Mesenchymal stem cell (in vitro differentiated cells and primary cell): ENCODE measurements at regions not wholly inside any gene's neighbourhood (a gene's known extent, or its start where the extent isn't known, plus 50 kb on each side); places are given as distances from the start of the nearest gene placed in this dataset.

Experiments used
- DNase-seq: peaks from one replicate; pipeline ENCODE4 v3.0.0-alpha.2; 2013
- H2AFZ ChIP-seq: one replicate; pipeline ENCODE4 v1.6.1; 2013; ENCODE audit warnings: low read depth, mild to moderate bottlenecking, control low read depth, inconsistent platforms, low read length, moderate library complexity
- H2AK5ac ChIP-seq: 2 replicates; pipeline ENCODE4 v1.6.1; 2013; ENCODE audit warnings: low read length, moderate library complexity, mild to moderate bottlenecking, inconsistent platforms; ENCODE audit not compliant: severe bottlenecking
- H2BK120ac ChIP-seq: one replicate; pipeline ENCODE4 v1.6.1; 2013; ENCODE audit warnings: low read depth, mild to moderate bottlenecking, inconsistent platforms, low read length, moderate library complexity
- H2BK12ac ChIP-seq, 2 experiments: one replicate each; pipeline ENCODE4 v1.6.1; 2013; ENCODE audit warnings: inconsistent platforms in 2 of 2, low read length in 2 of 2, mild to moderate bottlenecking in 2 of 2, moderate library complexity in 2 of 2, control low read depth in 1 of 2
- H2BK15ac ChIP-seq: one replicate; pipeline ENCODE4 v1.6.1; 2013; ENCODE audit warnings: mild to moderate bottlenecking, low read depth, inconsistent platforms; ENCODE audit not compliant: poor library complexity, severe bottlenecking
- H2BK5ac ChIP-seq: 2 replicates; pipeline ENCODE4 v1.6.1; 2013; ENCODE audit warnings: low read depth, mild to moderate bottlenecking, low read length, control low read depth, inconsistent platforms; ENCODE audit not compliant: poor library complexity, severe bottlenecking
- H3K14ac ChIP-seq, 2 experiments: one replicate each; pipeline ENCODE4 v1.6.1; 2013; ENCODE audit warnings: inconsistent platforms in 2 of 2, low read length in 2 of 2, control low read depth in 1 of 2, mild to moderate bottlenecking in 1 of 2, moderate library complexity in 1 of 2
- H3K18ac ChIP-seq, 2 experiments: one replicate each; pipeline ENCODE4 v1.6.1; 2013; ENCODE audit warnings: inconsistent platforms in 2 of 2, low read length in 2 of 2, control low read depth in 1 of 2, low read depth in 1 of 2, mild to moderate bottlenecking in 1 of 2
- H3K23ac ChIP-seq, 2 experiments: one replicate each; pipeline ENCODE4 v1.6.1; 2013; ENCODE audit warnings: inconsistent platforms in 2 of 2, low read length in 2 of 2, mild to moderate bottlenecking in 2 of 2, moderate library complexity in 2 of 2, control low read depth in 1 of 2
- H3K27ac ChIP-seq: 2 replicates; pipeline ENCODE4 v1.5.1; 2013; ENCODE audit warnings: mild to moderate bottlenecking, moderate library complexity, low read length, control low read depth, inconsistent platforms; ENCODE audit not compliant: poor library complexity, severe bottlenecking
- H3K27me3 ChIP-seq, 2 experiments: 2 replicates each; pipeline versions ENCODE4 v1.6.1 to v1.7.0; 2013; ENCODE audit warnings: low read length in 2 of 2, mild to moderate bottlenecking in 2 of 2, moderate library complexity in 2 of 2, control low read depth in 1 of 2, inconsistent platforms in 1 of 2; ENCODE audit not compliant: control insufficient read depth in 1 of 2, insufficient read depth in 1 of 2
- H3K36me3 ChIP-seq, 2 experiments: 2 replicates each; pipeline versions ENCODE4 v1.6.1 to v1.7.0; 2013; ENCODE audit warnings: low read length in 2 of 2, control low read depth in 1 of 2, inconsistent platforms in 1 of 2, low read depth in 1 of 2, mild to moderate bottlenecking in 1 of 2; ENCODE audit not compliant: insufficient read depth in 2 of 2, control insufficient read depth in 1 of 2
- H3K4ac ChIP-seq, 2 experiments: one replicate each; pipeline ENCODE4 v1.6.1; 2013; ENCODE audit warnings: inconsistent platforms in 2 of 2, low read length in 2 of 2, mild to moderate bottlenecking in 2 of 2, moderate library complexity in 2 of 2, control low read depth in 1 of 2, low read depth in 1 of 2
- H3K4me1 ChIP-seq: 2 replicates; pipeline ENCODE4 v1.6.1; 2013; ENCODE audit warnings: low read depth, low read length, control low read depth; ENCODE audit not compliant: control insufficient read depth, insufficient read depth
- H3K4me2 ChIP-seq: 2 replicates; pipeline ENCODE4 v1.6.1; 2013; ENCODE audit warnings: low read length, mild to moderate bottlenecking, inconsistent platforms; ENCODE audit not compliant: poor library complexity, severe bottlenecking
- H3K4me3 ChIP-seq, 2 experiments: 2 replicates each; pipeline versions ENCODE4 v1.5.1 to v1.7.0; 2013; ENCODE audit warnings: low read length in 2 of 2, mild to moderate bottlenecking in 2 of 2, control low read depth in 1 of 2, low read depth in 1 of 2; ENCODE audit not compliant: insufficient read depth in 1 of 2
- H3K79me1 ChIP-seq: replicated peaks from 2 replicates; pipeline ENCODE4 v1.6.1; 2013; ENCODE audit warnings: mild to moderate bottlenecking, control low read depth, low read length, inconsistent platforms; ENCODE audit not compliant: poor library complexity, severe bottlenecking
- H3K9ac ChIP-seq: 2 replicates; pipeline ENCODE4 v1.7.0; 2013; ENCODE audit warnings: mild to moderate bottlenecking, low read length, moderate library complexity
- H3K9me3 ChIP-seq: 2 replicates; pipeline ENCODE4 v1.7.0; 2013; ENCODE audit warnings: mild to moderate bottlenecking, low read length; ENCODE audit not compliant: control insufficient read depth
- H4K8ac ChIP-seq: one replicate; pipeline ENCODE4 v1.6.1; 2013; ENCODE audit warnings: inconsistent platforms, mild to moderate bottlenecking, low read length, moderate library complexity
- H4K91ac ChIP-seq: one replicate; pipeline ENCODE4 v1.6.1; 2013; ENCODE audit warnings: mild to moderate bottlenecking, low read length, inconsistent platforms
- WGBS: methylation state at CpG from one replicate; pipeline ENCODE4 v1.1.7; 2013; ENCODE audit warnings: mixed read lengths; 5-methylcytosine and 5-hydroxymethylcytosine counted together

GRCh38 chr2:42961385-42961811, 169.0 kb upstream of the HAAO start:
- H3K23ac ChIP-seq = no peak overlapping the region
- peak overlapping the region; percentile 18 for H2AFZ ChIP-seq
- H4K91ac ChIP-seq = peak overlapping the region; percentile 82
- peak overlapping the region; percentile 54 for H2BK120ac ChIP-seq
- no peaks in the 10 kb centered on the region for H3K9me3 ChIP-seq
- H2BK12ac ChIP-seq = peak overlapping the region; percentile 86 to 97
- peak overlapping the region in 1 of 2 experiments; percentile 91 for H3K4ac ChIP-seq
- H3K18ac ChIP-seq = peak overlapping the region; percentile 74 to 93
- H3K79me1 ChIP-seq = no peaks in the 10 kb centered on the region
- DNase-seq = peak; percentile 56
- H3K4me1 ChIP-seq = peaks cover 12% of the 10 kb centered on the region
- H3K36me3 ChIP-seq = no peaks in the 10 kb centered on the region
- H3K27me3 ChIP-seq = peaks cover 0 to 4% of the 10 kb centered on the region in 2 experiments
- H3K4me2 ChIP-seq = no peak overlapping the region
- no peak overlapping the region for H3K4me3 ChIP-seq
- peak overlapping the region; percentile 53 for H2AK5ac ChIP-seq
- H3K14ac ChIP-seq = peak overlapping the region in 1 of 2 experiments; percentile 81
- WGBS = 20% methylated on average over 14 of the region's 15 CpGs
- H3K9ac ChIP-seq = peak overlapping the region; percentile 79
- H2BK15ac ChIP-seq = peak overlapping the region; percentile 82
- H2BK5ac ChIP-seq = no peak overlapping the region
- peak overlapping the region; percentile 85 for H4K8ac ChIP-seq
- no peak overlapping the region for H3K27ac ChIP-seq

GRCh38 chr2:42960842-42961180, 168.4 kb upstream of the HAAO start:
- no peak overlapping the region for H2BK120ac ChIP-seq
- no peak for DNase-seq
- H3K4me2 ChIP-seq = no peak overlapping the region
- H3K23ac ChIP-seq = no peak overlapping the region
- 97% methylated on average over 6 of the region's 6 CpGs for WGBS
- H3K9ac ChIP-seq = peak overlapping the region; percentile 79
- peak overlapping the region; percentile 93 for H4K91ac ChIP-seq
- H2AFZ ChIP-seq = no peak overlapping the region
- H2AK5ac ChIP-seq = no peak overlapping the region
- no peak overlapping the region for H3K4me3 ChIP-seq
- peaks cover 0 to 4% of the 10 kb centered on the region in 2 experiments for H3K27me3 ChIP-seq
- H3K36me3 ChIP-seq = no peaks in the 10 kb centered on the region
- H3K79me1 ChIP-seq = no peaks in the 10 kb centered on the region
- peak overlapping the region; percentile 59 to 93 for H3K18ac ChIP-seq
- peaks cover 12% of the 10 kb centered on the region for H3K4me1 ChIP-seq
- H3K27ac ChIP-seq = no peak overlapping the region
- H3K9me3 ChIP-seq = no peaks in the 10 kb centered on the region
- no peak overlapping the region for H2BK5ac ChIP-seq
- peak overlapping the region; percentile 85 for H4K8ac ChIP-seq
- peak overlapping the region in 1 of 2 experiments; percentile 91 for H3K4ac ChIP-seq
- H2BK12ac ChIP-seq = peak overlapping the region; percentile 61 to 97
- peak overlapping the region in 1 of 2 experiments; percentile 37 for H3K14ac ChIP-seq
- peak overlapping the region; percentile 90 for H2BK15ac ChIP-seq

- peak overlapping the region in 1 of 2 experiments; percentile 37 for H3K14ac ChIP-seq
- H4K8ac ChIP-seq = peak overlapping the region; percentile 68
- H3K9me3 ChIP-seq = no peaks in the 10 kb centered on the region
- DNase-seq = no peak
- peak overlapping the region; percentile 93 for H4K91ac ChIP-seq
- peak overlapping the region; percentile 79 for H3K9ac ChIP-seq
- H2BK12ac ChIP-seq = peak overlapping the region; percentile 20 to 97
- no peaks in the 10 kb centered on the region for H3K79me1 ChIP-seq
- peak overlapping the region; percentile 77 to 93 for H3K18ac ChIP-seq
- peak overlapping the region; percentile 90 for H2BK15ac ChIP-seq
- no peak overlapping the region for H3K27ac ChIP-seq
- no peaks in the 10 kb centered on the region for H3K36me3 ChIP-seq
- H3K4me3 ChIP-seq = no peak overlapping the region
- H2BK5ac ChIP-seq = no peak overlapping the region
- H2AFZ ChIP-seq = no peak overlapping the region
- no peak overlapping the region for H3K23ac ChIP-seq
- peak overlapping the region; percentile 79 to 91 for H3K4ac ChIP-seq
- peaks cover 0 to 4% of the 10 kb centered on the region in 2 experiments for H3K27me3 ChIP-seq
- no peak overlapping the region for H2AK5ac ChIP-seq
- peaks cover 12% of the 10 kb centered on the region for H3K4me1 ChIP-seq
- peak overlapping the region; percentile 22 for H2BK120ac ChIP-seq
- no peak overlapping the region for H3K4me2 ChIP-seq
- WGBS = 88% methylated on average over 10 of the region's 10 CpGs
These were observed 167.8 kb upstream of the HAAO start for GRCh38 chr2:42960002-42960841.

GRCh38 chr2:42959234-42960001, 167.0 kb upstream of the HAAO start:
- Histone ChIP-seq H3K27me3 (peaks cover 0 to 4% of the 10 kb centered on the region in 2 experiments), H3K23ac (peak overlapping the region in 1 of 2 experiments; percentile 29), H3K4me1 (peaks cover 11% of the 10 kb centered on the region), H4K8ac (peak overlapping the region; percentile 85), H3K9ac (peak overlapping the region; percentile 79), H3K9me3 (no peaks in the 10 kb centered on the region), H2AFZ (no peak overlapping the region), H3K79me1 (no peaks in the 10 kb centered on the region), H3K36me3 (no peaks in the 10 kb centered on the region), H3K4me3 (no peak overlapping the region), H2BK15ac (peak overlapping the region; percentile 60), H3K14ac (no peak overlapping the region), H3K4me2 (no peak overlapping the region), H3K4ac (peak overlapping the region; percentile 24 to 54), H2BK120ac (no peak overlapping the region), H2BK5ac (no peak overlapping the region), H2AK5ac (peak overlapping the region; percentile 67), H3K18ac (peak overlapping the region; percentile 19 to 91), H3K27ac (no peak overlapping the region), H2BK12ac (peak overlapping the region; percentile 82 to 95), H4K91ac (peak overlapping the region; percentile 77)
- no peak for DNase-seq
- WGBS = 55% methylated on average over 2 of the region's 8 CpGs
